ENCODE measurements at regions not wholly inside any gene's neighbourhood (a gene's known extent, or its start where the extent isn't known, plus 50 kb on each side); places are given as distances from the start of the nearest gene placed in this dataset.

DNA sequence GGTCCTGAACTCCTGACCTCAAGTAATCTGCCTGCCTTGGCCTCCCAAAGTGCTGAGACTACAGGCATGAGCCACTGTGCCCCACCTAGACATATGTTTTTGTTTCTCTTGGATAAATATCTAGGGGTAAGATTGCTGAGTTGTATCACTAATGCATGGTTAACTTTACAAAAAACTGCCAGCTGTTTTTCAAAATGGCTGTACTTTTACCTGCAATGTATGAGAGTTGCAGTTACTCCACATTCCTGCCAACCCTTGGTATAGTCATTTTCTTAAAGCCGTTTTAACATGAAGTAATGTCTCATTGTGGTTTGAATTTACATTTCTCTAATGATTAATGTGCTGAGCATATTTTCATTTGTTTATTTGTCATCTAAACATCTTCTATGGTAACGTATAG is 289.7 kb downstream of the UTRN start:
- TF ChIP-seq POLR2AphosphoS5 (IDR thresholded peaks at IDR 0.05; ENCODE audit: borderline replicate concordance, low read depth, low read length): no peak
- no peak for TF ChIP-seq EZH2 (IDR thresholded peaks at IDR 0.05)
- no peak for TF ChIP-seq FOXP2 (optimal IDR thresholded peaks at IDR 0.05; ENCODE audit: control extremely low read depth, extremely low read length, insufficient read depth)

All from SK-N-MC (cell line).